Stimulated activated CD4-positive, alpha-beta T cell treated with anti-CD3 and anti-CD28 coated beads, Interleukin-1b, Interleukin-23, amount 100 ng/mL, for 4 hours (primary cell): ENCODE measurements at regions not wholly inside any gene's neighbourhood (a gene's known extent, or its start where the extent isn't known, plus 50 kb on each side); places are given as distances from the start of the nearest gene placed in this dataset.

Experiments
- DNase-seq, 2 donors: peaks; one replicate each; pipeline ENCODE4 v3.0.0-alpha.2; 2020; ENCODE audit warnings: low read depth in 2 of 2

- DNase-seq = no peak
Observed at GRCh38 chr13:26831336-26831908, 70.8 kb upstream of the GPR12 start.

- DNase-seq = no peak
Observed at GRCh38 chr13:26829716-26830115, 69.1 kb upstream of the GPR12 start.

- no peak for DNase-seq
Observed at GRCh38 chr13:26824581-26824980, 64.0 kb upstream of the GPR12 start.

- no peak for DNase-seq
Observed at GRCh38 chr13:26822146-26822545, 61.6 kb upstream of the GPR12 start.

- DNase-seq = no peak
Observed at GRCh38 chr13:26821672-26822071, 61.1 kb upstream of the GPR12 start.

GRCh38 chr13:26820871-26821270 lies 60.3 kb upstream of the GPR12 start:
- no peak for DNase-seq

- no peak for DNase-seq
Observed at GRCh38 chr13:26819046-26819445, 58.5 kb upstream of the GPR12 start.

- DNase-seq = no peak
Observed at GRCh38 chr13:26816881-26817280, 56.3 kb upstream of the GPR12 start.

GRCh38 chr13:26813980-26814348 lies 53.4 kb upstream of the GPR12 start:
- DNase-seq = no peak

- DNase-seq = no peak
Observed at GRCh38 chr13:26813321-26813979, 52.9 kb upstream of the GPR12 start.

GRCh38 chr13:26811581-26811980 lies 51.0 kb upstream of the GPR12 start:
- DNase-seq = no peak
